ENCODE measurements at regions not wholly inside any gene's neighbourhood (a gene's known extent, or its start where the extent isn't known, plus 50 kb on each side); places are given as distances from the start of the nearest gene placed in this dataset.

DNA sequence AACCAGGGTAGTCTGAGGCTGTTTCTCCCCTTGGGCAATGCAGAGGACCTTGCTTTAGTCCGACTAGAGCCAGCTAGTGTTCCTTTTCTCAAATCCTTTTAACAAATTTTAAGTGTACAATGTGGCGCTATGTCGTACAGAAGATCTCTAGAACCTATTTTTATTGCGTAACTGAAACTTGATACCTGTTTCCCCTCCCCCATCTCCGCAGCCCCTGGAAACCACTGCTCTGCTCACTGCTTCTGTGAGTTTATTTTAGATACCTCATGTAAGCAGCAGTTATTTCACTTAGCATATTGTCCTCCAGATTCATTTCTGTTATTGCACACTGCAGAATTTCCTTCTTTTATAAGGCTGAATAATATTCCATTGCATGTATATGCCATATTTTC lies 1092.3 kb downstream of the AACS start:
- intact Hi-C loops (cut with micrococcal nuclease) = no loop called here
- ATAC-seq (no peak), DNase-seq (no peak)
- ChIA-PET CTCF (no interaction called here), POLR2A (ENCODE audit: unreplicated experiment) (no interaction called here)
- H3K4me2 ChIP-seq (ENCODE audit: low read length) = no peak overlapping the region
- no peaks in the 10 kb centered on the region for H3K36me3 ChIP-seq (ENCODE audit: low read depth, low read length)
- no peak overlapping the region for H3K9ac ChIP-seq (ENCODE audit: low read length)
- H2AFZ ChIP-seq (ENCODE audit: low read length) = no peak overlapping the region
- no peaks in the 10 kb centered on the region for H3K9me2 ChIP-seq (replicated peaks; ENCODE audit: low read length)
- H3K4me1 ChIP-seq (ENCODE audit: insufficient read depth, low read length) = no peaks in the 10 kb centered on the region
- no TSS peak for BruUV-seq (replicated peaks)
- peaks cover 11% of the 10 kb centered on the region; the same call in 1 of the 2 replicates for H3K27me3 ChIP-seq (ENCODE audit: low read length)
- no peak overlapping the region for H3K4me3 ChIP-seq (ENCODE audit: low read length)
- no peak overlapping the region for H3K27ac ChIP-seq (ENCODE audit: low read length)
- no peaks in the 10 kb centered on the region for H3K79me2 ChIP-seq (ENCODE audit: low read length)
- no peaks in the 10 kb centered on the region for H3K9me3 ChIP-seq (ENCODE audit: low read length)
- TF ChIP-seq EZH2phosphoT487 (IDR thresholded peaks at IDR 0.05; ENCODE audit: borderline replicate concordance, low read length) (no peak), EZH2 (IDR thresholded peaks at IDR 0.05; ENCODE audit: low read length, unreplicated experiment) (no peak)
- TF ChIP-seq, protein P1, sequence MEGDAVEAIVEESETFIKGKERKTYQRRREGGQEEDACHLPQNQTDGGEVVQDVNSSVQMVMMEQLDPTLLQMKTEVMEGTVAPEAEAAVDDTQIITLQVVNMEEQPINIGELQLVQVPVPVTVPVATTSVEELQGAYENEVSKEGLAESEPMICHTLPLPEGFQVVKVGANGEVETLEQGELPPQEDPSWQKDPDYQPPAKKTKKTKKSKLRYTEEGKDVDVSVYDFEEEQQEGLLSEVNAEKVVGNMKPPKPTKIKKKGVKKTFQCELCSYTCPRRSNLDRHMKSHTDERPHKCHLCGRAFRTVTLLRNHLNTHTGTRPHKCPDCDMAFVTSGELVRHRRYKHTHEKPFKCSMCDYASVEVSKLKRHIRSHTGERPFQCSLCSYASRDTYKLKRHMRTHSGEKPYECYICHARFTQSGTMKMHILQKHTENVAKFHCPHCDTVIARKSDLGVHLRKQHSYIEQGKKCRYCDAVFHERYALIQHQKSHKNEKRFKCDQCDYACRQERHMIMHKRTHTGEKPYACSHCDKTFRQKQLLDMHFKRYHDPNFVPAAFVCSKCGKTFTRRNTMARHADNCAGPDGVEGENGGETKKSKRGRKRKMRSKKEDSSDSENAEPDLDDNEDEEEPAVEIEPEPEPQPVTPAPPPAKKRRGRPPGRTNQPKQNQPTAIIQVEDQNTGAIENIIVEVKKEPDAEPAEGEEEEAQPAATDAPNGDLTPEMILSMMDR (conservative IDR thresholded peaks at IDR 0.05; ENCODE audit: low read depth, low read length) = no peak
- H4K20me1 ChIP-seq (ENCODE audit: low read length) = no peaks in the 10 kb centered on the region
- H3F3A ChIP-seq (ENCODE audit: low read length, unreplicated experiment) = no peaks in the 10 kb centered on the region

DNA sequence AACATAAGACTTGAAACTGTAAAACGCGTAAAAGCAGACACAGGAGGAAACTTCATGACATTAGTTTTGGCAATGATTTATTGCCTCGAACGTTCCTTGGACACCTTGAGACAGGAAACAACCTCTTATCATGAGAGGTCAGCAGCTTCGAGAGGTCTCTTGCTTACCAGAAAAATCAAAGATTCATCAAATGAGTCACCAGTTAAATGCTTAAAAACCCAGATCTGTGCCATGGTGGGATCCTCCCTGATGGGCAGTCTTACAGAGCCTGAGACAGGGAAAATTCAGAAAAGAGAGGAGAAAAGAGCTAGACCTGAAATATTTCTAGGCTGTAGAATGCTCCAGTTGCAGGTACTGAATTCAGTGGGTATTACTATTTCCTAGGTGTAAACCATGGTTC lies 1093.9 kb downstream of the AACS start:
- Histone ChIP-seq H2AFZ (ENCODE audit: low read length) (no peak overlapping the region), H3K27me3 (ENCODE audit: low read length) (peaks cover 11% of the 10 kb centered on the region; the same call in 1 of the 2 replicates), H3K4me1 (ENCODE audit: insufficient read depth, low read length) (no peaks in the 10 kb centered on the region), H3K4me3 (ENCODE audit: low read length) (no peak overlapping the region), H3K79me2 (ENCODE audit: low read length) (no peaks in the 10 kb centered on the region), H4K20me1 (ENCODE audit: low read length) (no peaks in the 10 kb centered on the region), H3K36me3 (ENCODE audit: low read depth, low read length) (no peaks in the 10 kb centered on the region), H3K27ac (ENCODE audit: low read length) (no peak overlapping the region), H3K9me3 (ENCODE audit: low read length) (no peaks in the 10 kb centered on the region), H3K4me2 (ENCODE audit: low read length) (no peak overlapping the region), H3F3A (ENCODE audit: low read length, unreplicated experiment) (no peaks in the 10 kb centered on the region), H3K9ac (ENCODE audit: low read length) (no peak overlapping the region), H3K9me2 (replicated peaks; ENCODE audit: low read length) (no peaks in the 10 kb centered on the region)
- CTCF ChIA-PET = no interaction called here
- BruUV-seq (replicated peaks) = no TSS peak
- DNase-seq = no peak
- TF ChIP-seq EZH2 (IDR thresholded peaks at IDR 0.05; ENCODE audit: low read length, unreplicated experiment) = no peak
- TF ChIP-seq, protein P1 (conservative IDR thresholded peaks at IDR 0.05; ENCODE audit: low read depth, low read length) = no peak
- no peak for TF ChIP-seq EZH2phosphoT487 (IDR thresholded peaks at IDR 0.05; ENCODE audit: borderline replicate concordance, low read length)
- intact Hi-C loops (cut with micrococcal nuclease) = no loop called here
- POLR2A ChIA-PET (ENCODE audit: unreplicated experiment) = no interaction called here
- ATAC-seq = no peak

DNA sequence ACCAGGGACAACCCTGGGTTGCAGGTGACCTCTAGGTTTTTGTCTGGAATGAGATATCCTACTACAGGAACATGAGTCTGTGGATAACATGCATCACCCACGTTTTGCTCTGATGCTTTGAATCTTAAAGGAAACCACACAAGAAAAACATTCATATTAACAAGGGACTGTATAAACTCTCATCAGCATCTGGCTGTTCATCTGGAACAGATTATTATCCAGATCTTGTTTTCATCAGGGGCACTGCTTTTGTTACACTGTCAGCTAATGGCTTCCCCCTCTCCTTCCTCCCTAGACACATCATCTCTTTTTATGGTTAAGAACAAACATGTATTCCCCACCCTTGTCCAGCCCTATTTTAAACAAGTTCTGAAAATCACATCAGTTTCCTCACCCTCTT lies 1095.7 kb downstream of the AACS start:
- H4K20me1 ChIP-seq (ENCODE audit: low read length) = no peaks in the 10 kb centered on the region
- H3K27ac ChIP-seq (ENCODE audit: low read length) = no peak overlapping the region
- TF ChIP-seq EZH2phosphoT487 (IDR thresholded peaks at IDR 0.05; ENCODE audit: borderline replicate concordance, low read length) (no peak), EZH2 (IDR thresholded peaks at IDR 0.05; ENCODE audit: low read length, unreplicated experiment) (no peak)
- TF ChIP-seq, protein P1 (conservative IDR thresholded peaks at IDR 0.05; ENCODE audit: low read depth, low read length) = no peak
- no peak overlapping the region for H2AFZ ChIP-seq (ENCODE audit: low read length)
- no peak for DNase-seq
- H3K36me3 ChIP-seq (ENCODE audit: low read depth, low read length) = no peaks in the 10 kb centered on the region
- BruUV-seq (replicated peaks) = no TSS peak
- intact Hi-C loops (cut with micrococcal nuclease) = no loop called here
- no peak overlapping the region for H3K9ac ChIP-seq (ENCODE audit: low read length)
- H3K9me3 ChIP-seq (ENCODE audit: low read length) = no peaks in the 10 kb centered on the region
- CTCF ChIA-PET = no interaction called here
- no peaks in the 10 kb centered on the region for H3K79me2 ChIP-seq (ENCODE audit: low read length)
- 0 out of 2 replicates have a peak, but pooled peaks cover 1% of the 10 kb centered on the region for H3K27me3 ChIP-seq (ENCODE audit: low read length)
- ATAC-seq = no peak
- POLR2A ChIA-PET (ENCODE audit: unreplicated experiment) = no interaction called here
- no peak overlapping the region for H3K4me2 ChIP-seq (ENCODE audit: low read length)
- no peaks in the 10 kb centered on the region for H3K4me1 ChIP-seq (ENCODE audit: insufficient read depth, low read length)
- no peak overlapping the region for H3K4me3 ChIP-seq (ENCODE audit: low read length)
- no peaks in the 10 kb centered on the region for H3F3A ChIP-seq (ENCODE audit: low read length, unreplicated experiment)
- H3K9me2 ChIP-seq (replicated peaks; ENCODE audit: low read length) = no peaks in the 10 kb centered on the region

Data from PC-3 (cell line).